GM19324 (cell line): ENCODE measurements at regions not wholly inside any gene's neighbourhood (a gene's known extent, or its start where the extent isn't known, plus 50 kb on each side); places are given as distances from the start of the nearest gene placed in this dataset.

Experiments used
- ATAC-seq: cut with Tn5 transposase; IDR thresholded peaks from one replicate; pipeline ENCODE4 v1.9.1; 2021; ENCODE audit warnings: mild to moderate bottlenecking, moderate library complexity; ENCODE audit not compliant: unreplicated experiment, low FRiP score

DNA sequence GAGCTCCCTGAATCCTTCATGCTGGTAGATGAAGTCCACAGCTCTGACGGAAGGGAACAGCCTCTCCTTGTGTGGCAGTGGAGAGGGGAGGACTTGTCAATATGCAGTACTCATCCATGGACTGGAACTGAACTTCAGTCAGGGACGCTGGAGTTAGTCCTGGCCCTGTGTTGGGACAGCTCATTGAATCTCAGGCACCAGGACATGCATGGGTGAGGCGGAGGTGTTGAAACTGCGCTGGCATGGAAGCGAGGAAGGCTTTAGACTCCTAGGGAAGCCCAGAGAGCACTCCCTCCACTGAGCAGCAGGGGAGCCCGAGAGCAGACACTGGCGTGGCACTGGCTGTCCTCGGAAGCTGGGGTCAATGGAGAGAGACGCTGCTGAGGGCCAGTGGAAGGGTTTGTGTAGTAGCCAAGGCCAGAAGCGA is 161.3 kb upstream of the GGTLC1 start:
- peak; percentile 53 for ATAC-seq

DNA sequence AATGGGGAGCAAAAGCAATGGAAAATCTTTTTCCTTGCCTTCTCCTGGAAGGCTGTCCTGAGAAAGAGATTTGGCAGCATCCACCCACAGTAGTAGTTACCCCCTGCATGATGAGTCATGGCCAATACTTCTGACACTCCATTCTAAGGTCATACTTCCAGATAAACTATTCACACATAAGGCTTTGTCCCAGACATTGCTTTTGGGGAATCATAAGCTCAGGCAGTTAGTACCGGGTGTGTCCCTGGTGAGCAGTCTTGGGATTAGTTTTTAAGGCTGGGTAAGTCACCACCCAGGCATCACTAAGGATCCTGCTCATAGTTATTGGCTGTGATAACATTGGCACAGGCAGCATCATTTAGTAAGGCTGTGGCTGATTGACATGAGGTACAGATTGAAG is 160.6 kb upstream of the GGTLC1 start:
- ATAC-seq = no peak

- no peak for ATAC-seq
Measured at GRCh38 chr20:24148372-24148771, 159.8 kb upstream of the GGTLC1 start.

DNA sequence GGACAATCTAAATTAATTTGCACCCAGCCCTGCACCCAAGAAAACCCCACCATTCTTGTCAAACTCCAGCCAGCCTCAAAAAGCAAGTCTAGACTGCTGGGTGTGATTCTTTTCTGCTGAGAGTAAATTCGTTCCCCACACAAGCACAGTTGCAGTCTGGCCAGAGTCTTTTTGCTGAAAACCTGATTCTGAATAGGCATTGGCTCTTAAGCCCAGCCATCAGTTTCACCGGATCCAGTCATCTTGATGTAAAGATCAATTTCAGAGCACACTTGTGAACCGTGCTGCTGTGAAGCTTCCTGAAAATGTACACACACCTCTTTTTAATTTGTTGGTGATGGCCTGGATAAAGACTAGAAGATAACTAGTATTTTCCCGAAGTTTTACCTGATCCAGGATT is 159.4 kb upstream of the GGTLC1 start:
- ATAC-seq = no peak

DNA sequence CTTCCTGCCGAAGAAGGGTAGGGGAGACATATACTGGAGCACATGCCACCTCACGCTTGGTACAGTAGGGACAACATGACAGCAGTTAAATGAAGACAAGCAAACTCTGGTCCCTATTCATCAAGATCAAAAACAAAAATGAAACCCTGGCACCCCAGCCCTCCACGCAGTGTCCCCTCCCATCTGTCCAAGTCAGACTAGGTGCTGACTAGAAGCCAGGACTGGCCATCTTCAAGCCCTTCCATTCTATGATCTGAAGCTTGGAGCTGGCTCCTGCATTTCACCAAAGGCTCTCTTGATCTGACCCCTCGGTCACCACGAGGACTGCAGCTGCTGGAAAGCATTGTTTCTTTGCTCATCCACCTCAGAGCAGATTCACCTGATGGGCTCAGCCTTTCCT is 158.9 kb upstream of the GGTLC1 start:
- no peak for ATAC-seq

GRCh38 chr20:24146231-24146634 is 157.7 kb upstream of the GGTLC1 start:
- ATAC-seq = no peak

GRCh38 chr20:24144371-24144770 is 155.8 kb upstream of the GGTLC1 start:
- no peak for ATAC-seq

- ATAC-seq = no peak
Measured at GRCh38 chr20:24141111-24141510, 152.5 kb upstream of the GGTLC1 start.

GRCh38 chr20:24139846-24140245 is 151.3 kb upstream of the GGTLC1 start:
- ATAC-seq = no peak

DNA sequence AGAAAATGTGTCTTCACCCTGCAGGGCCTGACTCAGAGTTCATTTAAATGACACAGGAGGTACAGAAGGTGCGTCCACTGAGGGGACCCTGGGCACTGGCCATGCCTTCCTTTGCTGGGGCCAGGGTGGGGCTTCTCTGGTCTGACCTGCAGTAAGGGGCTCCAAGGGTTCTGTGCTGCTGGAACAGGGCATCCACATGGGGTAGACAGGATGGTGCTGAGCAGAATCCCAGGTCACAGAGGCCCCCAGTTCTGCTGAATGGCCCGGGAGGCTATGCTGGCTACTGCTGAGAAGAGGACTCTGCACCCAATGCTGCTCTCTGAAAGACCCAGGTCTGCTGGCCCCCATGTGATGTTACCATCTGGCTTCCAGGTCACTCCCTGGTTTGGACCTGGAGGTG is 150.4 kb upstream of the GGTLC1 start:
- ATAC-seq = no peak

- ATAC-seq = no peak
Measured at GRCh38 chr20:24138196-24138857, 149.7 kb upstream of the GGTLC1 start.

DNA sequence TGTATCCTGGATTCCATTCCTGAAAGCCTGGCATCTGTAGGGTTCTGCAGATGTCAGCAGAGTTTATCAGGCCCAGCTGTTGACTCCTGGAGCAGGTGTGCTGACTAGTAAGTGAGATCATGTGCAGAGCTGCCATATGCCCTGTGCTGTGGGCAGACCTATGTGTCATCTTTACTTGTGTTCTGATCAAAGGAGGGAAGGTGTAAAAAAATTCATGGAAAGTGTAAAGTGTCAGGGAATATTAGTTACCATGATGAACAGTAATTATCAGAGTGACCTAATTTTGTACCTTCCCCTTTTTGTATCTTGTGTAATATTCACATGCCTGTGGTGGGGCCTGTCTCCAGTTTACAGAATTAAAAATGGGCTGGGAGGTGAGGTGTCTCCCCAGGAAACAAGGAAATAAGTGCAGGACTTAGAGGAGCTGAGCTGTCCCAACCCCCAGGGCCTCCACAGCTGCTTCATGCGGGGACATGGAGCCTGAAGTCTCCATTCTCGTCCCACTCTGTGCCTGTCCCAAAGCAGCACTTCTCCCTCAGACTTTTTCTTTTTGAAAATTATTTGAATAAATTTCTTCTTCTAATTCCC is 148.2 kb upstream of the GGTLC1 start:
- no peak for ATAC-seq

DNA sequence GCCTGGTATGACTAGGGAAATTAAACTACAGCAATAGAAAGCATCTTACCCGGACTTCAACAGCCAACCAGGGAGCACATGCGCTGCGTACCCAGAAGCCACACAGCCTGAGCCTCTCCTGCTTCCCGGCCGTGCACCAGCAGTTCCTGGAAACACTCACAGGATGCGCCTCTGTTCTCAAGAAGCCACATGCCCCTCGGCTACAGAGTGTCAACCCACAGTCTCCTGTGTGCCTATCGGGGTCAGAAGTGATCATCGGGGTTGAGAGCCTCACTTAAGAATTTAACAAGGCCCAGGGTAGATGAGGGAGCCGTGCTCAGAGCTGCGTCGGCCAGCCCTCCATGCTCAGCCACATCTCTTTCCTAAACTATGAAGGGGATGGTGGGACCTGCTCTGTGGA is 147.2 kb upstream of the GGTLC1 start:
- no peak for ATAC-seq

- no peak for ATAC-seq
Measured at GRCh38 chr20:24134930-24135329, 146.4 kb upstream of the GGTLC1 start.

GRCh38 chr20:24134284-24134683 is 145.7 kb upstream of the GGTLC1 start:
- ATAC-seq = no peak

DNA sequence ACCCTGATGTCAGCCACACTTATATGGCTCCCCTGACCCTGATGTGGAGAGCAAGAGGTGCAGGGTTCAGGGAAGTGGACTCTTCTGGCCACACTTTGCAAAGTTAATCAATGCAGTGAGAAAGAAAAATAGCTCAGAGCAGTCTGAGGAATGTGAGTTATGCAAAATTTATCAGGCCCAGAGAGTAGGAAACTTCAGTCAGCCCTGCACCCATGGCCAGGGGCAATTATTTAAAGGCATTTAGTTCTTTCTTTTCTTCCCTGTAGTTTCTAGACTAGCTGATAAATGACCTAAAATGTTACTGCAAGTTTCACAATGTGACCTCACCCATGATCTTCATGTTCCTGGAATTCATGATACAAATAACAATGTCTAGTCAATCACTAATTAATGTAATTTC is 143.7 kb upstream of the GGTLC1 start:
- ATAC-seq = no peak

DNA sequence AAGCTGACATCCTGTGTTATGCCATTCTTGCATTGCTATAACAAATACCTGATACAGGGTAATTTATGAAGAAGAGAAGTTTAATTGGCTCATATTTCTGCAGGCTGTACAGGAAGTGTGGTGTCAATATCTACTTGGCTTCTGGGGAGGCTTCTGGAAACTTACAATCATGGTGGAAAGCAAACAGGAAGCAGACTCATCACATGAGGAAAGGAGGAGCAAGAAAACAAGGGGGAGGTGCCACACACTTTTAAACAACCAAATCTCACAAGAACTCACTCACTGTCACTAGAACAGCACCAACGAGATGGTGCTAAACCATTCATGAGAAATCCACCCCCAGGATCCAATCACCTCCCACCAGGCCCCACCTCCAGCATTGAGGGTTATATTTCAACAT is 143.1 kb upstream of the GGTLC1 start:
- ATAC-seq = no peak

DNA sequence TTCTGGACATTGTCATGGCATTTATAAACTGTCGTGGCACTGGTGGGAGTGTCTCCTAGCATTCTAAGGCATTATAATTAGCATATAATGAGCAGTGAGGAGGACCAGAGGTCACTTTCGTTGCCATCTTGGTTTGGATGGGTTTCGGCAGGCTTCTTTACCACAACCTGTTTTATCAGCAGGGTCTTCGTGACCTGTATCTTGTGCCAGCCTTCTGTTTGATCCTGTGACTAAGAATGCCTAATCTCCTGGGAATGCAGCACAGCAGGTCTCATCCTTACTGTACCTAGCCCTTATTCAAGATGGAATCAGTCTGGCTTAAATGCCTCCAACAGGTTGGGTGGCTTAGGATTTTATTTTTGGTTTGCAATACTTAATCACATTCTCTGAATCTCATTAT is 142.7 kb upstream of the GGTLC1 start:
- ATAC-seq = no peak

GRCh38 chr20:24129641-24130040 is 141.1 kb upstream of the GGTLC1 start:
- no peak for ATAC-seq

DNA sequence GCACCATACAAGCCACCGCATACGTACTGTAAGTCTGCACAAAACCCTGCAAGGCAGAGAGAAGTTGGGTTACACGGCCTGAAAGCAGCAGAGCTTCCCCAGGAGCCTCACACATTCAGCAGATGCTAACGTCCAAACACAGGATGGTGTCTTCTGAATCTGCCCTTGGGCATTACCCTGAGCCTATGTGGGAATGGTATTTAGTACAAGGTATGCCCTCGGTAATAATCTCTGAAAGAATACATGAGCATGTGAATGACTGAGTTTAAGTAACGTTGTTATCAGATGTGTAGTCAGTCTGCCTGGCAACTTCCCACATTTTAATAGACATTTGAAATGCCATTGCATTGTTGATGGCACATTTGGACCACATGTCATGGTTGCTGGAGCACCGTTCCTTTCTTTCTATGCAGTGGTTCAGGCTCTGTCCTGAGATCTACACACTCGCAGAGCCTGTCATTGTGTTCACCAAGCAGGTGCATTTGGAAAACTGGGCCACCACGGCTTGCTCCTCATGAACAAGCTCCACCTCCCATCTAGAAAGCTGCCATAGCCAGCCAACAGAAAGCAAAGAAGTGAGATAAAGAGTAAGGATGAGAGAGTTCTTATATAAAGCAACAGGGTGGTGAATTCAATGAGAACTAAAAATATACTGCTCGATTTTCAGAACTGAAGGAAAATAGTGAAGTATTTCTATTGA is 136.5 kb upstream of the GGTLC1 start:
- ATAC-seq = no peak

DNA sequence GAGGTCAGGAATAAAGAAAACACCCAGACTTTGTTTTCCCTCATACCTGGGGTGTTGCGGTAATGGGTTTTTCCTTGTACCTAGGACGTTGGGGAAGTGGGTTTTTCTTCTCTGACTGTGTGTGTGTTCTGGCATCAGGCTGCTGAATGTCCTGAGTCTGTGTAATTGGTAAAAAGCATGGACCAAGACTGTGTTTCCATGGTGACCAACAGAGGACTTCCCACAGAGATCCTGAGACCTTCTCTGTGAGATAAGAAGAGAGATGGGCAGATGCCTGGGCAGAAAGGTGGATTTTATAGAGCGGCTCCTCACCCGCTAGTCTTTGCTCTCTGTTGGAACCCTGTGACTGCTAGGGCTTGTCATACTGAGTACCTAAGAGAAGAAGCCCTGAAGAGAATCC is 135.4 kb upstream of the GGTLC1 start:
- ATAC-seq = no peak
